ENCODE measurements at regions not wholly inside any gene's neighbourhood (a gene's known extent, or its start where the extent isn't known, plus 50 kb on each side); places are given as distances from the start of the nearest gene placed in this dataset.

- no peak for TF ChIP-seq EZH2 (IDR thresholded peaks at IDR 0.05; ENCODE audit: borderline replicate concordance, insufficient read depth, low read depth, low read length, poor library complexity, severe bottlenecking)
- TF ChIP-seq CTCF (IDR thresholded peaks at IDR 0.05), result no peak
These were observed 311.4 kb downstream of the EPM2A start for GRCh38 chr6:145423936-145424335.
